SK-N-SH (cell line): ENCODE measurements at regions not wholly inside any gene's neighbourhood (a gene's known extent, or its start where the extent isn't known, plus 50 kb on each side); places are given as distances from the start of the nearest gene placed in this dataset.

Experiments used
- CTCF ChIA-PET: fragments of 300-600, 350-600 bp; formaldehyde crosslinking; extraction: SDS; loops from one replicate; lab custom pipeline; 2021; lab: Yijun Ruan, JAX
- POLR2A ChIA-PET: fragments of 350-600 bp; sonication (Branson Sonifier 250); formaldehyde crosslinking; extraction: SDS; loops from one replicate; lab custom pipeline; 2020; ENCODE audit warnings: antibody characterized with exemption, inconsistent platforms; lab: Yijun Ruan, JAX
- DNase-seq: peaks from one replicate; pipeline ENCODE4 v3.0.0; 2012
- H2AFZ ChIP-seq: fragments of 200-600 bp; sonication (generic); 2 replicates; pipeline ENCODE4 v1.8.1; 2016; ENCODE audit warnings: antibody characterized with exemption, mild to moderate bottlenecking, low read depth
- H3F3A ChIP-seq: fragments of 200-600 bp; sonication (generic); replicated peaks from 2 replicates; pipeline ENCODE3; 2016; ENCODE audit warnings: antibody characterized with exemption, mild to moderate bottlenecking; ENCODE audit not compliant: insufficient read depth
- H3K27ac ChIP-seq, 2 experiments: fragments of 200-500 bp in 1 of 2; fragments of 200-600 bp in 1 of 2; sonication (Bioruptor generic) in 1 of 2; sonication (generic), shearing (Covaris generic) in 1 of 2; 2 replicates each; pipeline versions ENCODE4 v1.5.1 to v1.6.1; 2014 to 2016; ENCODE audit warnings: low read depth in 2 of 2, inconsistent platforms in 1 of 2, low read length in 1 of 2, mild to moderate bottlenecking in 1 of 2, mixed read lengths in 1 of 2
- H3K27me3 ChIP-seq: fragments of 200-600 bp; sonication (generic), shearing (Covaris generic); 2 replicates; pipeline ENCODE4 v1.6.1; 2016; ENCODE audit warnings: mixed run types; ENCODE audit not compliant: insufficient read depth
- H3K36me3 ChIP-seq, 2 experiments: fragments of 200-500 bp in 1 of 2; fragments of 200-600 bp in 1 of 2; sonication (Bioruptor generic) in 1 of 2; sonication (generic) in 1 of 2; replicated peaks in 1 of 2; 2 replicates each; pipeline versions ENCODE3 to v1.5.1; 2014 to 2016; ENCODE audit warnings: low read length in 1 of 2, mild to moderate bottlenecking in 1 of 2; ENCODE audit not compliant: insufficient read depth in 2 of 2, control insufficient read depth in 1 of 2
- H3K4me1 ChIP-seq, 2 experiments: fragments of 200-500 bp in 1 of 2; fragments of 200-600 bp in 1 of 2; sonication (Bioruptor generic) in 1 of 2; sonication (generic), shearing (Covaris generic) in 1 of 2; 2 replicates each; pipeline versions ENCODE4 v1.5.1 to v1.6.1; 2014 to 2016; ENCODE audit warnings: low read depth in 1 of 2, low read length in 1 of 2, mixed run types in 1 of 2; ENCODE audit not compliant: insufficient read depth in 2 of 2, control insufficient read depth in 1 of 2
- H3K4me2 ChIP-seq: fragments of 200-600 bp; sonication (generic), shearing (Covaris generic); 2 replicates; pipeline ENCODE4 v1.6.1; 2017; ENCODE audit warnings: mixed run types
- H3K4me3 ChIP-seq, 2 experiments: fragments of 200-500 bp in 1 of 2; fragments of 200-600 bp in 1 of 2; sonication (Bioruptor generic) in 1 of 2; sonication (generic), shearing (Covaris generic) in 1 of 2; 2 replicates each; pipeline versions ENCODE4 v1.5.1 to v1.8.1; 2014 to 2016; ENCODE audit warnings: low read depth in 2 of 2, inconsistent platforms in 1 of 2, low read length in 1 of 2, mild to moderate bottlenecking in 1 of 2, mixed read lengths in 1 of 2, moderate library complexity in 1 of 2
- H3K79me2 ChIP-seq: fragments of 200-600 bp; sonication (generic); 2 replicates; pipeline ENCODE4 v1.8.1; 2017; ENCODE audit warnings: mild to moderate bottlenecking; ENCODE audit not compliant: insufficient read depth
- H3K9ac ChIP-seq: fragments of 200-600 bp; sonication (generic); 2 replicates; pipeline ENCODE4 v1.6.1; 2017; ENCODE audit warnings: mixed run types
- H3K9me2 ChIP-seq: fragments of 200-600 bp; sonication (generic); 2 replicates; pipeline ENCODE4 v1.6.1; 2017; ENCODE audit warnings: mixed run types
- H3K9me3 ChIP-seq: fragments of 200-600 bp; sonication (generic); 2 replicates; pipeline ENCODE4 v1.6.1; 2017; ENCODE audit warnings: mixed run types, mild to moderate bottlenecking, moderate library complexity
- H4K20me1 ChIP-seq: fragments of 200-600 bp; sonication (generic); 2 replicates; pipeline ENCODE4 v1.6.1; 2017; ENCODE audit warnings: mild to moderate bottlenecking, mixed run types; ENCODE audit not compliant: insufficient read depth
- CHD2 ChIP-seq: fragments of 150-350 bp; IDR thresholded peaks from 2 replicates; pipeline ENCODE4 v1.6.1; 2018; ENCODE audit warnings: low read length; ENCODE audit not compliant: partially characterized antibody
- ELF1 ChIP-seq: IDR thresholded peaks from 2 replicates; pipeline ENCODE4 v1.4.0; 2012
- FOSL2 ChIP-seq: IDR thresholded peaks from 2 replicates; pipeline ENCODE4 v1.4.0; 2012; ENCODE audit warnings: low read depth, mild to moderate bottlenecking, moderate library complexity, borderline replicate concordance
- FOXM1 ChIP-seq: IDR thresholded peaks from 2 replicates; pipeline ENCODE4 v1.4.0; 2012; ENCODE audit warnings: low read depth, mild to moderate bottlenecking
- MEF2A ChIP-seq: IDR thresholded peaks from 2 replicates; pipeline ENCODE4 v1.4.0; 2012; ENCODE audit warnings: low read depth, borderline replicate concordance
- NFIC ChIP-seq: IDR thresholded peaks from 2 replicates; pipeline ENCODE4 v1.4.0; 2012; ENCODE audit warnings: borderline replicate concordance
- RCOR1 ChIP-seq: fragments of 150-350 bp; IDR thresholded peaks from 2 replicates; pipeline ENCODE4 v1.6.1; 2017; ENCODE audit warnings: antibody characterized with exemption, low read length
- RXRA ChIP-seq: IDR thresholded peaks from 2 replicates; pipeline ENCODE4 v1.4.0; 2012; ENCODE audit warnings: low read depth, mild to moderate bottlenecking, borderline replicate concordance
- SIN3A ChIP-seq: IDR thresholded peaks from 2 replicates; pipeline ENCODE4 v1.6.1; 2012; ENCODE audit warnings: low read depth, mild to moderate bottlenecking, low read length, moderate library complexity, borderline replicate concordance
- SMC3 ChIP-seq: IDR thresholded peaks from 2 replicates; pipeline ENCODE4 v1.6.1; 2012; ENCODE audit warnings: low read depth, low read length, improper control_type of control experiment
- TCF12 ChIP-seq: IDR thresholded peaks from 2 replicates; pipeline ENCODE4 v1.4.0; 2012
- TEAD4 ChIP-seq: IDR thresholded peaks from 2 replicates; pipeline ENCODE4 v1.4.0; 2012; ENCODE audit warnings: mild to moderate bottlenecking, borderline replicate concordance; ENCODE audit not compliant: insufficient read depth
- WGBS: methylation state at CpG from one replicate; pipeline ENCODE4 v1.1.6; 2017; ENCODE audit warnings: low lambda C conversion rate; 5-methylcytosine and 5-hydroxymethylcytosine counted together
- TF ChIP-seq, protein P1 (sequence below): IDR thresholded peaks from 2 replicates; pipeline ENCODE4 v1.4.0; 2012; ENCODE audit warnings: low read depth, borderline replicate concordance
- TF ChIP-seq, protein P2 (sequence below): fragments of 150-350 bp; IDR thresholded peaks from 2 replicates; pipeline ENCODE4 v1.6.1; 2017; ENCODE audit warnings: antibody characterized with exemption, low read length, low read depth, borderline replicate concordance
- TF ChIP-seq, protein P3 (sequence below): fragments of 150-350 bp; IDR thresholded peaks from 2 replicates; pipeline ENCODE4 v1.6.1; 2016; ENCODE audit warnings: mild to moderate bottlenecking, low read depth, low read length
- TF ChIP-seq, protein P4 (sequence below): IDR thresholded peaks from 2 replicates; pipeline ENCODE4 v1.4.0; 2012; ENCODE audit warnings: low read depth
- TF ChIP-seq, protein P5 (sequence below): fragments of 200-600 bp; sonication (generic); IDR thresholded peaks from 2 replicates; pipeline ENCODE4 v1.6.1; 2017; ENCODE audit warnings: antibody characterized with exemption, mild to moderate bottlenecking, moderate library complexity

DNA sequence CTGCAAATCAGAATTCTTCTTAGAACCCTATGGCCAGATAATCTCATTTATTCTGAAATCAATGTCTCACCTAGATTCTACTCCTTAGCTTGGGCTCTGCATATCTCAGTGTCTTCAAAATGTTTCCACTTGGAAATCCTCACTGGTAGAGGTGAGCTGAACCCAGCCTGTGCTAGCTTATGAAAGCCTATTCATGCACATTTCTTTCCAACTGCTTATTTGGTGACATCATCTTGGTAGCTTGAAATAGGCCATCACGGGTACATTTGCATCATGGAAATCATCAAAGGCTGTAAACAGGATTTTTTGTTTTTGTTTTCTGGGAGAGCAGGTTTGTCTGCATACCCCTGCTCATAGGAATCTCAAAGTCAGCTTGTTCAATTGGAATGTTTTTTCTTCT is 130.8 kb downstream of the KCNJ18 start:
- CTCF ChIA-PET, result no interaction called here
- WGBS, result 2% methylated on average over 1 of the region's 1 CpG

DNA sequence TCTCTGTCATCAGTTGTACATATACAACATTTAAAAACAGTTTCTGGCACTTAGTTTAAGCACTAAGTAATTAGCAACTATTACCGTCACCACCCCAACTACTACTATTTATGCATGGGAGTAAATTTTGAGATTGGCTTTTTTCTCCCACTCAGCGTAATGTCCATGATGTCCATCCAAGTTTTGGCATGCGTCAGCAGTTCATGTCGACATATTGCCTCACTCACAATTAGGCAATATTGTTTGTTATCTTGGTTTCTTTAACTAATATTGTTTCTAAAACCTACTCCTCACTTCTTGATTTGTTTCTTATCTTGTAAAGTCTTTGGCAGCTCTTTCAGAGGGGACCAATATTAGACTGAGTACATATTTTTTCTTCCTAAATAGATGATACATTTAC is 131.3 kb downstream of the KCNJ18 start:
- no peaks in the 10 kb centered on the region for H3K9me2 ChIP-seq
- no peak for DNase-seq
- CTCF ChIA-PET, result no interaction called here
- H3K79me2 ChIP-seq, result no peaks in the 10 kb centered on the region
- peaks cover 6% of the 10 kb centered on the region; the same call in 1 of the 2 replicates for H3K27me3 ChIP-seq
- H3K9me3 ChIP-seq, result no peaks in the 10 kb centered on the region
- 6% methylated on average over 4 of the region's 4 CpGs for WGBS
- POLR2A ChIA-PET, result no interaction called here
- H3K4me1 ChIP-seq, result no peaks in the 10 kb centered on the region
- H3K4me3 ChIP-seq, result no peak overlapping the region
- H3K9ac ChIP-seq, result no peak overlapping the region
- H3K36me3 ChIP-seq, result no peaks in the 10 kb centered on the region
- H2AFZ ChIP-seq, result no peak overlapping the region
- H3F3A ChIP-seq, result no peaks in the 10 kb centered on the region
- no peak overlapping the region for H3K4me2 ChIP-seq
- no peak overlapping the region for H3K27ac ChIP-seq
- no peaks in the 10 kb centered on the region for H4K20me1 ChIP-seq
- TF ChIP-seq SIN3A, result no peak
- no peak for TF ChIP-seq TEAD4
- no peak for TF ChIP-seq FOSL2
- TF ChIP-seq MEF2A, result no peak
- no peak for TF ChIP-seq ELF1
- TF ChIP-seq RXRA, result no peak
- TF ChIP-seq, protein P1, sequence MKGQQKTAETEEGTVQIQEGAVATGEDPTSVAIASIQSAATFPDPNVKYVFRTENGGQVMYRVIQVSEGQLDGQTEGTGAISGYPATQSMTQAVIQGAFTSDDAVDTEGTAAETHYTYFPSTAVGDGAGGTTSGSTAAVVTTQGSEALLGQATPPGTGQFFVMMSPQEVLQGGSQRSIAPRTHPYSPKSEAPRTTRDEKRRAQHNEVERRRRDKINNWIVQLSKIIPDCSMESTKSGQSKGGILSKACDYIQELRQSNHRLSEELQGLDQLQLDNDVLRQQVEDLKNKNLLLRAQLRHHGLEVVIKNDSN, result no peak
- TF ChIP-seq, protein P2, sequence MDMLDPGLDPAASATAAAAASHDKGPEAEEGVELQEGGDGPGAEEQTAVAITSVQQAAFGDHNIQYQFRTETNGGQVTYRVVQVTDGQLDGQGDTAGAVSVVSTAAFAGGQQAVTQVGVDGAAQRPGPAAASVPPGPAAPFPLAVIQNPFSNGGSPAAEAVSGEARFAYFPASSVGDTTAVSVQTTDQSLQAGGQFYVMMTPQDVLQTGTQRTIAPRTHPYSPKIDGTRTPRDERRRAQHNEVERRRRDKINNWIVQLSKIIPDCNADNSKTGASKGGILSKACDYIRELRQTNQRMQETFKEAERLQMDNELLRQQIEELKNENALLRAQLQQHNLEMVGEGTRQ, result no peak
- TF ChIP-seq CHD2, result no peak
- TF ChIP-seq SMC3, result no peak
- TF ChIP-seq, protein P3, sequence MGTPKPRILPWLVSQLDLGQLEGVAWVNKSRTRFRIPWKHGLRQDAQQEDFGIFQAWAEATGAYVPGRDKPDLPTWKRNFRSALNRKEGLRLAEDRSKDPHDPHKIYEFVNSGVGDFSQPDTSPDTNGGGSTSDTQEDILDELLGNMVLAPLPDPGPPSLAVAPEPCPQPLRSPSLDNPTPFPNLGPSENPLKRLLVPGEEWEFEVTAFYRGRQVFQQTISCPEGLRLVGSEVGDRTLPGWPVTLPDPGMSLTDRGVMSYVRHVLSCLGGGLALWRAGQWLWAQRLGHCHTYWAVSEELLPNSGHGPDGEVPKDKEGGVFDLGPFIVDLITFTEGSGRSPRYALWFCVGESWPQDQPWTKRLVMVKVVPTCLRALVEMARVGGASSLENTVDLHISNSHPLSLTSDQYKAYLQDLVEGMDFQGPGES, result no peak
- TF ChIP-seq, protein P4, sequence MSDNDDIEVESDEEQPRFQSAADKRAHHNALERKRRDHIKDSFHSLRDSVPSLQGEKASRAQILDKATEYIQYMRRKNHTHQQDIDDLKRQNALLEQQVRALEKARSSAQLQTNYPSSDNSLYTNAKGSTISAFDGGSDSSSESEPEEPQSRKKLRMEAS, result no peak
- no peak for TF ChIP-seq TCF12

More for the DNA sequence above, 130.8 kb downstream of the KCNJ18 start:
- H3F3A ChIP-seq, result no peaks in the 10 kb centered on the region
- H2AFZ ChIP-seq, result no peak overlapping the region
- H3K9me2 ChIP-seq, result no peaks in the 10 kb centered on the region
- no peak for DNase-seq
- H3K9ac ChIP-seq, result no peak overlapping the region
- no peak overlapping the region for H3K4me3 ChIP-seq
- POLR2A ChIA-PET, result no interaction called here
- H3K27me3 ChIP-seq, result peaks cover 6% of the 10 kb centered on the region; the same call in 1 of the 2 replicates
- TF ChIP-seq RXRA (no peak), NFIC (no peak), RCOR1 (no peak), FOXM1 (no peak)
- TF ChIP-seq, protein P5, sequence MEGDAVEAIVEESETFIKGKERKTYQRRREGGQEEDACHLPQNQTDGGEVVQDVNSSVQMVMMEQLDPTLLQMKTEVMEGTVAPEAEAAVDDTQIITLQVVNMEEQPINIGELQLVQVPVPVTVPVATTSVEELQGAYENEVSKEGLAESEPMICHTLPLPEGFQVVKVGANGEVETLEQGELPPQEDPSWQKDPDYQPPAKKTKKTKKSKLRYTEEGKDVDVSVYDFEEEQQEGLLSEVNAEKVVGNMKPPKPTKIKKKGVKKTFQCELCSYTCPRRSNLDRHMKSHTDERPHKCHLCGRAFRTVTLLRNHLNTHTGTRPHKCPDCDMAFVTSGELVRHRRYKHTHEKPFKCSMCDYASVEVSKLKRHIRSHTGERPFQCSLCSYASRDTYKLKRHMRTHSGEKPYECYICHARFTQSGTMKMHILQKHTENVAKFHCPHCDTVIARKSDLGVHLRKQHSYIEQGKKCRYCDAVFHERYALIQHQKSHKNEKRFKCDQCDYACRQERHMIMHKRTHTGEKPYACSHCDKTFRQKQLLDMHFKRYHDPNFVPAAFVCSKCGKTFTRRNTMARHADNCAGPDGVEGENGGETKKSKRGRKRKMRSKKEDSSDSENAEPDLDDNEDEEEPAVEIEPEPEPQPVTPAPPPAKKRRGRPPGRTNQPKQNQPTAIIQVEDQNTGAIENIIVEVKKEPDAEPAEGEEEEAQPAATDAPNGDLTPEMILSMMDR, result no peak
- TF ChIP-seq, protein P2, result no peak
- no peaks in the 10 kb centered on the region for H3K79me2 ChIP-seq
- no peaks in the 10 kb centered on the region for H3K36me3 ChIP-seq
- no peak overlapping the region for H3K4me2 ChIP-seq
- no peaks in the 10 kb centered on the region for H3K4me1 ChIP-seq
- H3K9me3 ChIP-seq, result no peaks in the 10 kb centered on the region
- no peaks in the 10 kb centered on the region for H4K20me1 ChIP-seq
- H3K27ac ChIP-seq, result no peak overlapping the region
